ENCODE measurements at regions not wholly inside any gene's neighbourhood (a gene's known extent, or its start where the extent isn't known, plus 50 kb on each side); places are given as distances from the start of the nearest gene placed in this dataset.

GRCh38 chr3:165254812-165255211, 58.6 kb upstream of the SLITRK3 start:
- H2BK5ac ChIP-seq (ENCODE audit: low read depth, low read length, poor library complexity, severe bottlenecking): no peak overlapping the region
- TF ChIP-seq MAFK (IDR thresholded peaks at IDR 0.05; ENCODE audit: low read depth, low read length): peak; percentile 76
- TF ChIP-seq MXI1 (IDR thresholded peaks at IDR 0.05; ENCODE audit: borderline replicate concordance, low read depth, low read length): no peak
- H3K27ac ChIP-seq (ENCODE audit: insufficient read depth, low read length): no peak overlapping the region
- no peak overlapping the region for H2AFZ ChIP-seq (replicated peaks; ENCODE audit: low read length, poor library complexity)
- H3K9me1 ChIP-seq (ENCODE audit: insufficient read depth, low read length): no peaks in the 10 kb centered on the region
- H3K79me1 ChIP-seq (ENCODE audit: low read depth in 1 of 2, low read length in 2 of 2): no peaks in the 10 kb centered on the region
- DNase-seq (no peak), ATAC-seq (ENCODE audit: low read depth) (no peak)
- ChIA-PET POLR2A (ENCODE audit: unreplicated experiment) (no interaction called here), CTCF (no interaction called here)
- no peak overlapping the region for H3K4me2 ChIP-seq (ENCODE audit: low read depth, low read length)
- H3K4me3 ChIP-seq (ENCODE audit: insufficient read depth, low read depth, low read length): no peak overlapping the region
- 0 out of 2 replicates have a peak, but pooled peaks cover under 1% of the 10 kb centered on the region for H3K9me3 ChIP-seq (ENCODE audit: control insufficient read depth, insufficient read depth, low read length)
- H3K9ac ChIP-seq (ENCODE audit: low read depth, low read length): no peak overlapping the region
- WGBS, 2 experiments (ENCODE audit: extremely low coverage in 2 of 2, insufficient read length in 1 of 2): no CpG with 5 or more reads among the region's 1 CpG
- no TSS peak for BruUV-seq (replicated peaks)
- H3K18ac ChIP-seq (ENCODE audit: low read depth, low read length): no peak overlapping the region
- no peak overlapping the region for H2BK20ac ChIP-seq (ENCODE audit: low read depth, low read length)
- no peak overlapping the region for H3K56ac ChIP-seq (ENCODE audit: extremely low read depth, insufficient read depth, low read length)
- H3K4ac ChIP-seq (ENCODE audit: low read depth, low read length): no peak overlapping the region
- H4K8ac ChIP-seq (ENCODE audit: low read depth in 2 of 2, low read length in 2 of 2): no peak overlapping the region
- intact Hi-C loops (cut with micrococcal nuclease): no loop called here
- H2AK9ac ChIP-seq (replicated peaks; ENCODE audit: low read depth, low read length, poor library complexity): no peak overlapping the region
- no peak overlapping the region for H3K23ac ChIP-seq (ENCODE audit: low read depth, low read length)
- in situ Hi-C loops (cut with MboI; ENCODE audit: low sequenced_read_pairs): no loop called here
- H4K20me1 ChIP-seq (ENCODE audit: insufficient read depth, low read length): no peaks in the 10 kb centered on the region
- dilution Hi-C loops (cut with HindIII; ENCODE audit: low sequenced_read_pairs, unreplicated experiment): no loop called here
- no peak overlapping the region for H4K5ac ChIP-seq (ENCODE audit: low read depth, low read length)
- no peaks in the 10 kb centered on the region for H3K4me1 ChIP-seq (ENCODE audit: control insufficient read depth, insufficient read depth, low read length)
- no peaks in the 10 kb centered on the region for H3K27me3 ChIP-seq (ENCODE audit: control insufficient read depth, insufficient read depth, low read length)
- no peak overlapping the region for H2BK120ac ChIP-seq (ENCODE audit: low read depth, low read length)
- H2AK5ac ChIP-seq (ENCODE audit: low read depth, low read length): no peak overlapping the region
- no peak overlapping the region for H3K14ac ChIP-seq (replicated peaks; ENCODE audit: low read depth, low read length)
- H4K91ac ChIP-seq (ENCODE audit: insufficient read depth, low read depth, low read length): no peak overlapping the region
- H2BK15ac ChIP-seq (ENCODE audit: low read depth, low read length): no peak overlapping the region
- no peaks in the 10 kb centered on the region for H3K36me3 ChIP-seq (ENCODE audit: control insufficient read depth, insufficient read depth, low read length)
